HG02885 (cell line): ENCODE measurements at regions not wholly inside any gene's neighbourhood (a gene's known extent, or its start where the extent isn't known, plus 50 kb on each side); places are given as distances from the start of the nearest gene placed in this dataset.

ENCODE experiments used
- ATAC-seq: cut with Tn5 transposase; IDR thresholded peaks from one replicate; pipeline ENCODE4 v1.9.1; 2021; ENCODE audit warnings: mild to moderate bottlenecking; ENCODE audit not compliant: unreplicated experiment, poor library complexity

DNA sequence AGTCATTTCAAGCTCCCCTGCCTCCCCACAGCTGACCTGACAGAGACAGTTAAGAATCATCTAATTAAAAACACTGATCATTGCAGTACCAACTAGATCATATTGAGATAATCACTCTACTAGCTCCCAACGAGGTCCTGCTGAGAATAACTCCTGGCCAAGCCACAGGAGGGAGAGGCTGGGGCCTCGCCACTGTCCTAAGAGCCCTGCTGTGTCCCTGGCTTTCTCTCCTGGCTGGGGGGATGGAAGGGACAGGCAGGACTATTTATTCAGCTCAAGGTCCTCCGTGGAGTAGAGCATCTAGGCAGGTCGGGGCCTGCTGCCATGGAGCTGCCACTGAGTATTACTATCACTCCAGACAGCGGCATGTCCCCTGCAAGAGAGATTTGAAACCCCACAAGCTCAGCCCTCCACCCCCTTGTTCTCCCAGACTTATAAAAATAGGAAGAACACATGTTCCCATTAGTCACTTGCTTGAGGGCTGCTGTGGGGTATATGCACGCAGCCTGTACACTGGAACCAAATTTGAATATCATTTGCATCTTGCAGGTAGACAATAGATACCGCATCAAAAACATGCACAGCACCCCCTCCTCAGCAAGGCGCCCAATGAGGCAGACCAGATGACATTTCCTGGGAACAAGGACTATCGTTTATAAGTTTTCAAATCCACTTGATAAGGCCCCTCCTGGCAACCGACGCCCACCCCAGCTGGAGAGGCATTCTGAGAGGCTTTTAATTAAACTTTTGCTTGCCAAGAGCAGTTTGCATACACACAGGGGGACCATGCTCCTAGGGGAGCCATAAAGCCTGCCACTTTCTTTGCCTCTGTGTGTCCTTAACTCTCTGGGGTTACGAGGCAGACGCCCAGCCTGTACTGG is 385.2 kb upstream of the ZFHX3 start:
- no peak for ATAC-seq

DNA sequence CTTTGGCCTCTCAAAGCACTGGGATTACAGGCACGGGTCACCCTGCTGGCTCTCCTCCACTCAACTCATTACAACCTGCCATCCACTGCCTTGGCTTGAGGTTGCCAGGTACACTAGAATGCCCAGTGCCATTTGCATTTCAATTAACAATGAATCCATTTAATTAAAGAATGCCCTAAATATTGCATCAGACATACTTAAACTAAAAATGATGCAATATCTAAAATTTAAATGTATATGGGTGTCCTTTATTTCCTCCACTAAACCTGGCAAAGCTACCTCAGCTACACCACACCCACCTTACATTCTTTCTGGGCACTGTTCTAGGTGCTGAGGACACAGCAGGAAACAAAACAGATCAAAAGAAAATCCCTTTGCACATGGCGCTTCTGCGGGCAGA is 382.2 kb upstream of the ZFHX3 start:
- ATAC-seq: no peak

DNA sequence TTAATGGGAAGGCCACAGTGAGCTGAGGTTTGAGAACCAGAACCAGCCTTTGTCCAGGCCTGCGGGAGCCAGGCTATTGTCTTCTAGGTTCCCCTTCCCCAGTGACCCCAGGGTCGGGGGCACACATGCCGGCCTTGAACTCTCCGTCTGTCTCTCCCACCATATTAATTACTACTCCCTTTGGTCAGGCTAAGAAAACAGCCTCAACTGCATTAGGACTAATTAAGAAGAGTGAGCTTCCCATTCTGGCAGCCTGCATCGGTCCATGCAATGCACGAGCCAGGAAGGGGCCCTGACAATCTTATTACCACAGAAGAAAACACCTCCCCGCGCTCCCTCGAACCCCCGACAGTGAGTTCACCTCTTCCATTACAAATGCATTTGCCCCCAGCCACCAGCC is 380.2 kb upstream of the ZFHX3 start:
- ATAC-seq: no peak

DNA sequence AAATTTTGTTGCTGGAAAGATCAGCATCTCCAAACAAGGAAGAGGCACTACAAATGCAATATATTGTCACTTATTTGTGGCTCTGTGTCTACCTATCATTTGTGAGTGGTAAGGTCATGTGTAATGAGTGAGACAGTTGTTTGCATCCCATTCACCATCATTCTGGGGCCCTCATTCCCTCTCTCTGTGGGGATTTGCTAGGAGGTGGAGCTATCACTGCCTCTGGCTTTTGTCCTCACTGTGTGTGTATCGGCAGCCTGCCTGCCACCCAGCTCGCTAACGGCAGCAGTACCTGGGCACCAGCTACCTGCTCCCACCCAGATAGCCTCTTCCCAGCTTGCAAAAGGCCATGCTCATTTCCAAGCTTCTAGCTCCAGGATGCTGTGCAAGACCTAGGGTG is 379.2 kb upstream of the ZFHX3 start:
- no peak for ATAC-seq

DNA sequence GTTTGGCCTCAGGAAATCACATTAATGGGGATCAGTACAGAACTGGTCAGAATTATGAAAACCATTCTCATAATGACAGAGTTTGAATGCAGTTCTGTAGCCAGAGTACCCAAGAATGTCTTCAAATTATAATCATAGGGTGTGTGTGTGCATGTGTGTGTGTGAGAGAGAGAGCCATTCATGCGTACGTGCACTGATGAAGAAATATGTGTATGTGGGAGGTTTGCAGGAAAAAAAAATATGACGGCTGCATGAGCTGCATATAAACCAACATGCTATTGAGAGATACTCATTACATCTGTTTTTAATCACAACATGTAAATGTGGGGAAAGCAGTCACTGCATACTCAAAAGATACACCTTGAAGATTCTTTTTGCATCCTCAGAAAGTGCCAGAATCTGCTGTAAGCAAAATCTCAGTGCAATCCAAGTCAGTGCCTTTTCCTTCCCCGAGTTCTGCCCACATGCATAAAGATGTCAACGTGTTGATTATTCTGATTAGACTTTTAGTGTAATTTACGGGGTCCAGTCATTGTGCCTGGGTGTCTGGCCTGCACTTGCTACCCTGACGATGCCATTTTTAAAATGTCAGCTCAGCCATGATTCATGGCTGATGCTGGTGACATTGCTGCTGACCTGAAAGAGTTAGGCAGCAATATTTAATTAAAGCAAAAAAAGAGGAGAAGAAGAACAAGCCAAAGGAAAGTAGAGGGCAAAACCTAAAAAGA is 378.7 kb upstream of the ZFHX3 start:
- ATAC-seq: no peak

DNA sequence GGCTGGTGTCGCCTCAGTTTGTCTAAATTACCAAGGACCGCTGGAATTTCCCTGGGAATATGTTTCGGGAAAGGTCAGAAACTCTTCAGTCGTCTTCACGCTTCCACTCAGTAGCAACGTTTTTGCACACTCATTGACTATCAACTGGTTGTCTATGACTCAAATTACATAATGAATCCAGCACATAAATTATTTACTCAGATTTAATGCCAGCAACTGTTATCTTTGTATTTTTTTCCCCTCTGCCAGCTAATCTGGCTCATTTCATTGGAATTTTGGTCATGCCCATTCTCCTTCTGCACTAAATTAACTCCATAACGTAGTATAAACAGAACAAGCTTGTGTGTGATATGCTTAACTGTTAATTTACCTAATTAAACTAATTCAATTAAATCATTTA is 372.7 kb upstream of the ZFHX3 start:
- no peak for ATAC-seq

DNA sequence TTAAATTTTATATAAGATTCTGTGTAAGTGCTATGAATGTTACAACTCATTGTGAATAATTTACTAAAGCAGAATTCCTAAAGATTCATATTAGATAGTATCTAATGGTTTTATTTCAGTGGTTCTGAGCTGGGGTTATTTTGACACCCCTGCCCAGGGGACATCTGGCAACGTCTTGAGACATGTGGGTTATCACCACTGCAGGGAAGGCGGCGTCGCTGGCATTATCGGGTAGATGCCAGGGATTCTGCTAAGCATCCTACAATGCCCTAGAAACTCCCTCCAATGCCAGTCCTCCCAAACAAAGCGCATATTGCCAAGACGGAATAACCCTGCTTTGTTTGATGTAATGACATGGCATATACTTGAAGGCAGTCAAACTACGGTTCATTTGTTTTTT is 372.3 kb upstream of the ZFHX3 start:
- ATAC-seq: no peak

DNA sequence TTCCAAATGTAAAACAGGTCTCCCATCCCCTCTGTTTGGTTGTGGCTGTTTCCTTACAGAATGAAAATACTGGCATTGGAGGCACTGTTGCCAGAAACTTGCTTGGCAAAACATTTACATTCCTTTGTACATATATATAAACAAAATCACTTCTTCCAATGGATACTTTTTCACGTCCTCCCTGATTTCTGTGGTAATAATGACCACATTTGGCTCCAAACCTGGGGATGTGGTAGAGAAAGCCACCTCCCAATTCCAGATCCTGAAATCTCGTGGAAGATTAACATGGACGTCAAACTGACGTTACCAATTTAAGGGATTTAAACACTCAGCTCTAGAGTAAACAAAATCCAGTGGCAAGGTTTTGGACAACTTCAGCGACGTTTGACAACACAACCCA is 370.8 kb upstream of the ZFHX3 start:
- no peak for ATAC-seq

DNA sequence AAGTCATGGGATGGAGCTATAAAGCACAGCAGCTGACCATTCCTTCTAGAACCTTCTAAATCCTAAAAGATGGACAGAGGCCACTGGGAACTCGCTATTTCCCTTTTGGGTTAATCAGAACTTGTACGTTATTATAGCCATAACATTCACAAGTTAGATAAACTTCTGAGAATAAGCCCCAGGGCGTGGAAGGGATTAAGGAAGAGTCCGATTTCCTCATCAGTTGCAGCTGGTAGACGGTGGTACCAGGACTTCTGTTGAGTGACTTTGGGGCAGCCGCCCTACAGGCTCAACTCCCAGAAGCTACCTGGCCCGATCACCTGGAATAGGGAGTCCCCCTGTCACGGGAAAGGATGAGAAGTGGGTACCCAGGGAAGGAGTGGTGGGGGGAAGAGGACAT is 370.1 kb upstream of the ZFHX3 start:
- ATAC-seq: no peak

DNA sequence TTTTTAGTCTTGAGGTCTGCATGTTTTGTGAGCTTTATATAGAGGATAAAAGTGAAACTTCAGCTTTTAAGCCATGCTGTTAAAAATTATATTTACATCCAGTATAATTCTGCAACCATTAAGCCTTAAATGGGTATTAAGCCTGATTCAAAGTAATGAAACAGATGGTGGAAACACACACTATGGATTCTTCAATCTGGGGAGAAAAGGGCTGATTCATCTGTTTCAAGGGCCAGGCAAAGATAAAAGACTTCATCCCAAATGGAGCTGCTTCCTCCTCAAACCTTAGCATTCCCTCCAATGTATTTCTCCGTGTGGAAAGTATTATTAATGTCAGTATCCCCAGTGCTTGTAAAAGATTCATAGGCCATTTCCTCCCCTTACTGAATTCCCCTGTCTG is 367.4 kb upstream of the ZFHX3 start:
- no peak for ATAC-seq

DNA sequence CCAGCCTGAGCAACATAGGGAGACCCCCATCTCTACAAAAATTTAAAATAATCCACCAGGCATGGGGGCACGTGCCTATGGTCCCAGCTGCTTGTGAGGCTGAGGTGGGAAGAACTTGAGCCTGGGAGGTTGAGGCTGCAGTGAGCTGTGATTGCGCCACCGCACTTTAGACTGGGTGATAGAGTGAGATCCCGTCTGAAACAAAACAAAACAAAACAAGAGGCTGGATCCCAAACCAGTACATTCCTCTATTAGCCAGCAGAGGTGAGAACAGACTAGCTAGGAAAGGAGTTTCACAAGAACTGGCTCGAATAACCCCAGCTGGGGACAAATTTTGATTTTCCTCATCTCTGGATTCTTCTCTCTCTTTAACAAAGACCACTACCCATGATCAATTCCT is 366.7 kb upstream of the ZFHX3 start:
- no peak for ATAC-seq

DNA sequence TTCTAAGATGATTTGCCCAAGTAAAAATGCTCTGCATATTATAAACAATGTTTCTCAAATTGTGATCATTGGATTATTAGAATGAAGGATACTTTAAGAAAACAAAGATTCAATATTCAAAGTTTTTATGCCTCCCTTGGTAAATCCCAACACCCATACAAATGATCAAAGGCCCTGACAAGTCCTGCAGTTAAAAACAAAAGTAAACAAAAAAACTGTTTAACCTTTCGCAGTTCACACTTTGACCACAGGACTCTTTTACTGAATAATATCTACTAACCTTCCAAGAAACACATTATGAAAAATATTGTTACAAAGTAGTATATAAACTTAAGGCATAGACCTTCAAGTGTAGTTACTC is 365.9 kb upstream of the ZFHX3 start:
- no peak for ATAC-seq

DNA sequence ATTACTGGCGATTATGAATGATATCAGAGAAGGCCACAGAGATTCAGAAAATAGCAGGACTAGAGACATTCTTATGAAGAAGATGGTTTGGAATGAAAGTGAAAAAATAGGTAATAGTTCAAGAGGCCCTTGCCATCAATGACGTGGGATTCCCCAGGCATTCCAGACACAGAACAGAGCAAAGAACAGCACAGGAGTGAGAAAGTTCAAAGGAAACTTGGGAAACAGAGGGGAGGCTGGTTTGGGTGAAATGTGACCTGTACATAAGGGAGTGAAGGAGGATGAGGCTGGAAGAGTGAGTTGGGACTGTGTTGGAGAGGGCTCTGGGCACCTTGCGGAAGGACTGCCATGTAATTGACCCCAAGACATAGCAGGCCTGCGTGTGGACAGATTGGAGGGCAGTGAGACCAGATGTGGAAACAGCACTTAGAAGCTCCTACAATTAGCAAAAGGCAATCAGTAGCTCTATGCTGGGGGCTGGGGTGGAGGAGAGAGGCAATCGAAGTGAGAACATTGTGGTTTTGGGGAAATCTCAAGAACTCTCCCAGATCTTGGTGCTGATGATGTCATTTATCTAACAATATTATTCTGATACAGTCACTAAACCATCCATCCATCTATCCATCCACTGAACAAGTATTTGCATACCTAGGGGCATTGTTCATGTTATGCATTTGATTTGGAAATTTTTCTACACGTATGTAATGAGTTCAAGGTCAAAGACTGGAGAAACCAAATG is 365.3 kb upstream of the ZFHX3 start:
- no peak for ATAC-seq

DNA sequence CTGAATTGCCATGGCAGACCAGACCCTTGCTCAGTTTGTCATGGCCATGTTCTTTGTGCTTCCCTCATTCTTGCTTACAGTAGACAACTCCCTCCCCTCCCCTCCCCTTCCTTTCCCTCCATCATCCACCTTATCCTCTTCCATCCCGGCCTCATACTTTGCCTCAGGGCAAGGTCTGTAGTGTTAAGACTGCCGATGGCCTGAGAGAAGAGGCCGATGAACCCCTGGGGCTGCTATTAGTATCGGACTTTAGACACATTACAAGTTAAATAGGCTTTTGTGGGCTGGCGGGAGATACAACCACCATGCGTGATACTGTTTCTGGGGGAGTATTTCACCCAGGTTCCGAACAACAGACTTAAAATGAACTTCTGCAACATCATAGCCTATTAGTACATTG is 364.5 kb upstream of the ZFHX3 start:
- no peak for ATAC-seq

DNA sequence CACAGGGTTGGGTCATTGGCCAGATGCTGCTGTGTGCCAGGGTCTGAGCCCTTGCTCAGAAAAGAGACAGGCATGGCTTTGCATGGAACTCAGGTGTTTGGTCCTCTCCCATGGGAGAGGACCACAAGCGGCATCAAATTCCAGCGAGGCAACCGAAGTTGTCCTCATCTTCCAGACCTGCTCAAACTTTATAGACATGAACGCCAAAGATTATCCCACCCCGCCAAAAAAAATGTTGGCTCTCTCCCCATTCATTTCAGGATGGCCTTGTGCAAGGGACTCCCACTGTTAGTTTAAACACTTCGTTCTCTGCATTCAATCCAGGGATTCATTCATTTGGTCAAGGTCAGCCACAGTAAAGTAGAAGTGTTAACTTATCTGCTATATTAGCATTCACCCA is 360.8 kb upstream of the ZFHX3 start:
- no peak for ATAC-seq

DNA sequence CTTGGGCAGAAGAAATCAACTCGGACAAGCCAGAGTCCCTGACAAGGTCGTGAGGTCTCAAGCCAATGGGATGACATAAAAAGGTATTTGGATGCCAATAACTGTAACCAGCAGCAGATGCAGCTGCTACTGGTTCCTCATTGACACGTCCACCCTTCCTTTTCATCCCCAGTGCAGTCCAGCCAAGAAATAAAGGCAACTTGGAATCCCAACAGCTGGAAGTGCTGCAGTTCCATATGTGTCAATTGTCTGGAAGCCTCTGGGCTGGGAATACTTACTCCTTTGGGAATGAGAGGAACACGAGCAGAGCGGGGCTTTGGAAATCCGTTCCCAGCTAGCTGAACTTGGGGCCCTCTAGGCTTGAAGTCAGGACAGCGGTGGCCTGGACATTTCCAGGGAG is 360.4 kb upstream of the ZFHX3 start:
- ATAC-seq: no peak

DNA sequence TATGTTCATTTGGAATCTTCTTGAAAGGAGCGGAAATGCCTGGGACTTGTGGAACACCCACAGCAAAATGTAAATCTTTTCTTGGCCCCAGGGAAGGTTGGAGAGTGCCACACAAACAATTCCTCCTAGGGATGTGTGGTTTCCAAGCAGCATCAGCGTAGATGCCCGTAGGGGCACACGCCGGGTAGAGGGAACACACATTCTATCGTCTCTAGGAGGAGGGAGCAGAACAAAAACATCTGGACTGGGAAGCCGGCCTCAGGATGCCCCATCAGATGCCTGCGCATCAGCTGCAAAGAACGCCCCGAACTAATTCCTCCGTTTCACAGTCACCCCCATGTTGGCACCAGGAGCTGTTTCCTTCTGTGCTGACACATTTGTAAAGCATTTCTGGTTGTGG is 357.9 kb upstream of the ZFHX3 start:
- no peak for ATAC-seq

DNA sequence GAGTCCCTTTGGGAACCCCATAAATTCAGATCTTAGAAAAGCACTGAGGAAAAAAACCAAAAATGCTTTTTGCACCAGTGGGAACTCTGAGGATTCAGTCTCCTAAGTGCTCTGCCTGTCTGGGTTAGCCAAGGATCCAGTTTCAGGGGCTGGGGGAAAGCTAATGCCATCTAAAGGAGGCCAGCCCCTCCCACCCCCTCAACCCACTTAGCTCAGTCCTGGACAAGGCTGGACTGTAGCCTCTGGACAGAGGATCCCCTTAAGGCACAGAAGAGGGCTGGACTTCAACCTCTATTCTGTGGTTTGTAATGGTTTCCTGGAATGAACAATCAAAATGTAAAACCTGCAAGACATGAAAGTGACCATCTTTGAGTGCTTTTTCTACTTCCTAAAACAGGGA is 356.1 kb upstream of the ZFHX3 start:
- no peak for ATAC-seq

DNA sequence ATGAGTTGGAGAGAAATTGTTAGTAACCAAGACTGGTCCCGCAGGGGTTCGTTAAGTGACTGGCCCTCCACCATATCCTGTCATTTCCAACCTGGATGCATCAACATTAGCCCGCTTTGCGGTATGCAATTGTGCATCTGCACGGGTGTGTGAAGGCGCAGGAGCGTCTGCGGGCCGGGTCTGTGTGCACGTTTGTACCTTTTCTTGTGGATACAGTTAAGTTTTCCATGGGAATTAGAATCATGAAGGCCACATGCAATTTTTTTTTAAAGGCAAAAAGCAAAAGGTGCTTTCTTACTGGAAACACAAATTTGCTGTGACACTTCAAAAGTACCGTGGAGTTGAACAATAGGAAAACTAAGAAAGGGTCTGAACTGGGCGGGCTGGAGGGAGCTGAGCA is 355.4 kb upstream of the ZFHX3 start:
- no peak for ATAC-seq

DNA sequence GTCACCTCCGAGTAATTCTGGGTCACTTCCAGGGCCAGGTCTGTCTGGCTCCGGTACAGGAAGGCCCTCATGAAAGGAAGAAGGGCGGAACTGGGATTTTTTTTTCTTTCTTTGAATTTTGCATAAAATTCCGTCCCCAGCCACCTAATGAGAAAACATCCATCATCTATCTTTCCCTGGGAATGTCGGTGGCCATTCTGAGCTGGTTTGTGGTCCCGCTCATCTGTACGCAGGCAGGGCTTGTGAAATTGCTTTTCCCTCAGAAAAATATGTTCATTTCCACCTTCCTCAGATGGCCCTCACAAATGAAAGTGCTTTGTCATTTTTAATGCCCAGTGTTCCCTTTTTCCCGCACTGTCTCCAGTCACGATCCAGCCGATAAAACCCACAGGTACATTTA is 353.0 kb upstream of the ZFHX3 start:
- no peak for ATAC-seq

DNA sequence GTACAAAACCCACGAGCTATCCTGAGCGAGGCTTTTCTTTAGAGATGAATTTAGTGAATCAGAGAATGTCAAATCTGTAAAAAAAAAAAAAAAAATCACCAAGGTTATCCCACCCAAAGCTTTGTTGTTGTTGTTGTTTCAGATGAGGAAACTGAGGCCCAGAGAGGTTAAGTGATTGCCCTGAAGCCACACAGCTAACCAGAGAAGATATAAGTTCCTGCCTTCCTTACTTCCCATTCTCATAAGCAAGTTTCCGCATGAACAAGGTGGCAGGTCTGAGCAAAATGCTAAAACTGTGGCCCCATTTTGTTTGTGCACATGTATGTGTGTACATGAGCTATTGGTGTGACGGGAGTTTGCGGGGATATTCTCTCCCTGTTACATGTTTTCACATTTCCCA is 352.1 kb upstream of the ZFHX3 start:
- no peak for ATAC-seq
